GM12874 (cell line): ENCODE measurements at regions not wholly inside any gene's neighbourhood (a gene's known extent, or its start where the extent isn't known, plus 50 kb on each side); places are given as distances from the start of the nearest gene placed in this dataset.

ENCODE experiments used
- CTCF ChIP-seq: IDR thresholded peaks from 2 replicates; pipeline ENCODE4 v1.5.1; 2011; ENCODE audit warnings: low read depth, mild to moderate bottlenecking, control low read depth, low read length, moderate library complexity; ENCODE audit not compliant: insufficient read depth

- TF ChIP-seq CTCF: no peak
These were observed 53.4 kb downstream of the FOXB1 start for GRCh38 chr15:60057554-60057953.

DNA sequence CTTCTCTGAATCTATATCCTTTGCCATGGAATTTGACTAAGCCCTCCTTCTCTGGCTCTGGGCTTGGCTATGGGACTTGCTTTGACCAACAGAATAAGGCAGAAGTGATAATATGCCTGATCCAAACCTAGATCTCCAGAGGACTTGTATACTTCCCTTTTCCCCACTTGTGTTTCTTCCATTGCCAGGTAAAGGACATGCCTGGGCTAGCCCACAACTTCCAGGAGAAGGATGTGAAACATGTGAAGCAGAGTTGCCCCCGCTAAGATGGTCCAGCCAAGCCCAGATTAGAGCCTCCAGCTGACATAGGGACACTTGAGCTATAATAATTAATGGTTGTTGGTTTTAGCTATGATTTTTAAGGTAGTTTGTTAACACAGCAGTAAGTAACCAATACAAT is 55.1 kb downstream of the FOXB1 start:
- no peak for TF ChIP-seq CTCF

DNA sequence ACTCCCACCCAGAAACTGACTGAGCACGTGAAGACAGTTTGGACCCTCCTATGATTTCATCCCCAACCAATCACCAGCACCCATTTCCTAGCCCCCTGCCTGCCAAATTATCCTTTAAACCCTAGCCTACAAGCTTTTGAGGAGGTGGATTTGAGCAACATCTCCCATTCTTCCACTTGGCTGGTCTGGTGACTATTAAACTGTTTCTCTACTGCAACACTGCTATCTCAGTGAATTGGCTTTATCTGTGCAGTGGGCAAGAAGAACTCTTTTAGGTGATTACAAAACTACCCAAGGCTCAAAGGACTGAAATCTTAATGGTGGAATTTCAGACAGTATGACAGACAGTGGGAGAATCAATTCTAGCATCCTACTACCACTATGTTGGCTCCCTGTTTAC is 57.6 kb downstream of the FOXB1 start:
- TF ChIP-seq CTCF: no peak

DNA sequence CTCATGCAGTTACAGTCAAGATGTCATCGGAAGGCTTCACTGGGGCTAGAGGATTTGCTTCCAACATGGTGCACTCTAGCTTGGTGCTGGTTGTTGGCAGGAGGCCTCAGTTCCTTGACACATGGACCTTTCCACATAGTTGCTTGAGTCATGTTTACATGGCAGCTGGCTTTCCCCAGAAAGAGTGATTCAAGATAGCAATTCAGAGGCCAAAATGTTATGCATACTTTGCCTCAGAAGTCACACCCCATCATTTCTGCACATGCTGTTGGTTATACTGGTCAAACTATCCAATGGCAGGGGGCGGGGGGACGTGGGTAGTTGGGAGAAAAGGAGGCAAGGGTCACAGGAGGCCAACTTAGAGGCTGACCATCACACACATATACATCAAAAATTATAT is 58.7 kb downstream of the FOXB1 start:
- TF ChIP-seq CTCF: no peak

DNA sequence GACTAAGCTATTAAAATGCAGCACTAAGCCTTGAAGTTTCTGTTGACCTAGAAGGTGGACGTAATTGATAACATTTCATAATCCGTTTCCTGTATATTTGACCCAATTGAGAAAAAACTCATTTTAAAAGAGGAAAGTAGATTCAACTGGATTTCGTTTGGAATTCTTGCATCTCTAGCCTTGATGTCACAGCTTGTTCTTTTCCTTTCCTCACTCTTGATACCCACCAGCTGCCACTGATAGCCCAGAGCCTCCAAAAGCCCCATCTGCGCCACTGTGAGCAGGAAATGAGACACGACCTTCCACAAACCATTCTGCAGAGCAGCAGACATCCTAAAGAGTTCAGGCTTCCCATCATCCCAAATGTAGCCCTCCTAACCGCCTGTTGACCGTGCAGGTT is 61.8 kb downstream of the FOXB1 start:
- no peak for TF ChIP-seq CTCF

DNA sequence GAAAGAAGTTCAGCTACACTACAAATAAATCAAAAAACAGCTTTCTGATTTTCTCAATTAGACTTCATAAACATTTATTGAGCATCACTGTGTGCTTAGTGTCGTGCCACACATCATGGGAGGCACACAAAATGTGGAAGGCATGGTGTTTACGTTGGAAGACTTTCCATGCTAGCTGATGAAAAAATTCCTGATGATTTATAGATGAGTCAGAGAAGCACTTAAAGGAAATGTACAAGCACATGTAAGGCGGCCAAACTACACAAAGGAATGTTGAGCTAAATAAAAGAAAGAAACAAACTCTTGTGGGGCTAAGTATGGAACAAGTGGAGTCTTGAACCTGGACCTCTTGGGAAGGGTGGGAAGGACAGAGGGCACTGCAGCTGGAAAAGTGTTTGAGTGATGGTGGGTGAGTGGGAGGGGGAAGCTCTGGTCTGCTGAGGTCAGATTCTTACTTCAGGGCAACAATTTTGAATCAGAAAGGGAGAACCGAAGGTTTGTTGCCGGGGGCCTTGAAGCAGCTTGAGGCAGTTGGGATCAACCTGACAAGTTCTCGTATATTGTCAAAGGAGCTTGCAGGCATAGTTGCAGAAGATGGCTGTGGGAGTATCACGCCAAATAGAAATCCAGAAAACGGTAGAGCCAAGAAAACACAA is 66.9 kb downstream of the FOXB1 start:
- no peak for TF ChIP-seq CTCF

- TF ChIP-seq CTCF: no peak
These were observed 68.8 kb downstream of the FOXB1 start for GRCh38 chr15:60072826-60073465.
